ENCODE measurements at regions not wholly inside any gene's neighbourhood (a gene's known extent, or its start where the extent isn't known, plus 50 kb on each side); places are given as distances from the start of the nearest gene placed in this dataset.

DNA sequence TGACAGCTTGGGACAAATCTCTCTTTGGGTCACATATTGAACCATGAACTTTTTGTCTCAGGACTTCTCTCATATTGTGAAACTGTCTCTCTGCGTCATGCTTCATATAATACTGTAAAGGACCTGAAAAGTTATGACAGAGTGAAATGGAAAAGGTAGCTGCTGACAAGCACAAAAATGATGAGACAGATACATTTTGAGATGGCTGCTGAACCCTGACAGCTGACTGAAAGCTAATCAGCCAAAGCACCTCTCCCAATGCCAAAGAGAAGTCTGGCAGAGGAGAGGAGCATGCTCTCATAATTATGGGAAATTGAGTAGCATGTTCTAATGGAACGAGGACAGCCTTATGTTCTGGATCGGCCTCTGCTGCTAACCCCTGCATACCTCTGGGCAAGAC, 873.4 kb upstream of the ADGRL3 start:
- no peak for TF ChIP-seq POLR2AphosphoS5 (IDR thresholded peaks at IDR 0.05; ENCODE audit: insufficient read depth, low read depth, low read length)
- TF ChIP-seq, protein P1, sequence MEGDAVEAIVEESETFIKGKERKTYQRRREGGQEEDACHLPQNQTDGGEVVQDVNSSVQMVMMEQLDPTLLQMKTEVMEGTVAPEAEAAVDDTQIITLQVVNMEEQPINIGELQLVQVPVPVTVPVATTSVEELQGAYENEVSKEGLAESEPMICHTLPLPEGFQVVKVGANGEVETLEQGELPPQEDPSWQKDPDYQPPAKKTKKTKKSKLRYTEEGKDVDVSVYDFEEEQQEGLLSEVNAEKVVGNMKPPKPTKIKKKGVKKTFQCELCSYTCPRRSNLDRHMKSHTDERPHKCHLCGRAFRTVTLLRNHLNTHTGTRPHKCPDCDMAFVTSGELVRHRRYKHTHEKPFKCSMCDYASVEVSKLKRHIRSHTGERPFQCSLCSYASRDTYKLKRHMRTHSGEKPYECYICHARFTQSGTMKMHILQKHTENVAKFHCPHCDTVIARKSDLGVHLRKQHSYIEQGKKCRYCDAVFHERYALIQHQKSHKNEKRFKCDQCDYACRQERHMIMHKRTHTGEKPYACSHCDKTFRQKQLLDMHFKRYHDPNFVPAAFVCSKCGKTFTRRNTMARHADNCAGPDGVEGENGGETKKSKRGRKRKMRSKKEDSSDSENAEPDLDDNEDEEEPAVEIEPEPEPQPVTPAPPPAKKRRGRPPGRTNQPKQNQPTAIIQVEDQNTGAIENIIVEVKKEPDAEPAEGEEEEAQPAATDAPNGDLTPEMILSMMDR (IDR thresholded peaks at IDR 0.05; ENCODE audit: extremely low read depth in 1 of 2, insufficient read depth in 1 of 2, low read depth in 1 of 2, low read length in 2 of 2): no peak
- TF ChIP-seq EZH2 (IDR thresholded peaks at IDR 0.05; ENCODE audit: borderline replicate concordance, low read depth, low read length, severe bottlenecking): no peak
- no peak for TF ChIP-seq JUN (IDR thresholded peaks at IDR 0.05; ENCODE audit: borderline replicate concordance, insufficient read depth, insufficient read length, low read depth)
